ENCODE measurements at regions not wholly inside any gene's neighbourhood (a gene's known extent, or its start where the extent isn't known, plus 50 kb on each side); places are given as distances from the start of the nearest gene placed in this dataset.

GRCh38 chr4:62804075-62804474, 1603.9 kb downstream of the ADGRL3 start:
- no peaks in the 10 kb centered on the region for H3K9me3 ChIP-seq
- no peak overlapping the region for H3K4me3 ChIP-seq
- H3K27me3 ChIP-seq = no peaks in the 10 kb centered on the region
- H3K36me3 ChIP-seq = no peaks in the 10 kb centered on the region
- H3K4me1 ChIP-seq = no peaks in the 10 kb centered on the region
- intact Hi-C loops (cut with DNase I) = loop anchor here (5.0 kb wide), 1 partner anchor 1112 kb away; no protein-coding TSS in a partner anchor
- no peak for DNase-seq (ENCODE audit: extremely low spot score in 2 of 2)
- TF ChIP-seq POLR2AphosphoS5 (IDR thresholded peaks at IDR 0.05; ENCODE audit: insufficient read depth in 1 of 2, low read depth in 1 of 2) = no peak
- no peak for TF ChIP-seq CTCF (IDR thresholded peaks at IDR 0.05)
- TF ChIP-seq POLR2A (IDR thresholded peaks at IDR 0.05) = no peak
- no peak overlapping the region for H3K27ac ChIP-seq

- intact Hi-C loops (cut with DNase I) = no loop called here
- H3K4me1 ChIP-seq = no peaks in the 10 kb centered on the region
- H3K36me3 ChIP-seq = no peaks in the 10 kb centered on the region
- no peaks in the 10 kb centered on the region for H3K9me3 ChIP-seq
- H3K27me3 ChIP-seq = no peaks in the 10 kb centered on the region
- DNase-seq (ENCODE audit: extremely low spot score in 2 of 2) = no peak
- H3K4me3 ChIP-seq = no peak overlapping the region
- no peak overlapping the region for H3K27ac ChIP-seq
- TF ChIP-seq POLR2A (IDR thresholded peaks at IDR 0.05) (no peak), POLR2AphosphoS5 (IDR thresholded peaks at IDR 0.05; ENCODE audit: insufficient read depth in 1 of 2, low read depth in 1 of 2) (no peak), CTCF (IDR thresholded peaks at IDR 0.05) (no peak)
Measured at GRCh38 chr4:62797221-62797620, 1597.1 kb downstream of the ADGRL3 start.

GRCh38 chr4:62791386-62791785, 1591.3 kb downstream of the ADGRL3 start:
- TF ChIP-seq CTCF (IDR thresholded peaks at IDR 0.05) = no peak
- TF ChIP-seq POLR2A (IDR thresholded peaks at IDR 0.05) = no peak
- no peak for TF ChIP-seq POLR2AphosphoS5 (IDR thresholded peaks at IDR 0.05; ENCODE audit: insufficient read depth in 1 of 2, low read depth in 1 of 2)
- Histone ChIP-seq H3K4me3 (no peak overlapping the region), H3K27me3 (no peaks in the 10 kb centered on the region), H3K36me3 (no peaks in the 10 kb centered on the region), H3K4me1 (no peaks in the 10 kb centered on the region), H3K9me3 (no peaks in the 10 kb centered on the region), H3K27ac (no peak overlapping the region)
- intact Hi-C loops (cut with DNase I) = no loop called here
- no peak for DNase-seq (ENCODE audit: extremely low spot score in 2 of 2)

- no peaks in the 10 kb centered on the region for H3K36me3 ChIP-seq
Measured at GRCh38 chr4:62771983-62772557, 1571.9 kb downstream of the ADGRL3 start.

More at GRCh38 chr4:62771983-62772557, 1571.9 kb downstream of the ADGRL3 start:
- intact Hi-C loops (cut with DNase I) = no loop called here
- Histone ChIP-seq H3K4me1 (no peaks in the 10 kb centered on the region), H3K9me3 (no peaks in the 10 kb centered on the region), H3K27me3 (no peaks in the 10 kb centered on the region), H3K4me3 (no peak overlapping the region), H3K27ac (no peak overlapping the region)
- no peak for DNase-seq (ENCODE audit: extremely low spot score in 2 of 2)
- TF ChIP-seq POLR2A (IDR thresholded peaks at IDR 0.05) = no peak
- TF ChIP-seq CTCF (IDR thresholded peaks at IDR 0.05) = no peak
- TF ChIP-seq POLR2AphosphoS5 (IDR thresholded peaks at IDR 0.05; ENCODE audit: insufficient read depth in 1 of 2, low read depth in 1 of 2) = no peak
